Lower leg skin (tissue), 3 donors: ENCODE measurements at regions not wholly inside any gene's neighbourhood (a gene's known extent, or its start where the extent isn't known, plus 50 kb on each side); places are given as distances from the start of the nearest gene placed in this dataset.

Source experiments
- POLR2A ChIP-seq, 2 donors: fragments of 450-650 bp; IDR thresholded peaks; one replicate each; pipeline ENCODE4 v1.6.1; 2016 to 2017; ENCODE audit warnings: antibody characterized with exemption in 2 of 2, mild to moderate bottlenecking in 1 of 2, moderate library complexity in 1 of 2
- TF ChIP-seq, protein P1 (sequence below), 3 donors: fragments of 450-650 bp; IDR thresholded peaks; one replicate each; pipeline ENCODE4 v1.5.1; 2016; ENCODE audit warnings: antibody characterized with exemption in 3 of 3, mild to moderate bottlenecking in 3 of 3, moderate library complexity in 2 of 3

DNA sequence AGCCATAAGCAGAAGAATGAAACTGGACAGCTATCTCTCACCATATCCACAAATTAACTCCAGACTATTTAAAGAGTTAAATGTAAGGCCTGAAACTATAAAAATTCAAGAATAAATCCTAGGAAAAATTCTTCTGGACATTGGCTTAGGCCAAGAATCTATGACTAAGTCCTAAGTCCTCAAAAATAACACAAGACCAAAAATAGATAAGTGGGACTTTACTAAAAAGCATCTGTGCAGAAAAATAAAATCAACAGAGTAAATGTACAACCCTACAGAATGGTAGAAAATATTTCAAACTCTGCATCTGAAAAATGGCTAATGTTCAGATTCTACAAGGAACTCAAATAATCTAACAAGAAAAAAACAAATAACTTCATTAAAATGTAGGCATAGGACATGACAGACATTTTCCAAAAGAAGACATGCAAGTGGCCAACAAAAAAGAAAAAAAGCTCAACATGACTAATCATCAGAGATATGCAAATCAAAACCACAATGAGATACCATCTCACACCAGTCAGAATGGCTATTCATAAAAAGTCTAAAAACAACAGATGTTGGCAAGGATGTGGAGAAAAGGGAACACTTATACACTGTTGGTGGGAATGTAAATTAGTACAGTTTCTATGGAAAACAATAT is 61.0 kb upstream of the PPFIA2 start:
- TF ChIP-seq, protein P1, sequence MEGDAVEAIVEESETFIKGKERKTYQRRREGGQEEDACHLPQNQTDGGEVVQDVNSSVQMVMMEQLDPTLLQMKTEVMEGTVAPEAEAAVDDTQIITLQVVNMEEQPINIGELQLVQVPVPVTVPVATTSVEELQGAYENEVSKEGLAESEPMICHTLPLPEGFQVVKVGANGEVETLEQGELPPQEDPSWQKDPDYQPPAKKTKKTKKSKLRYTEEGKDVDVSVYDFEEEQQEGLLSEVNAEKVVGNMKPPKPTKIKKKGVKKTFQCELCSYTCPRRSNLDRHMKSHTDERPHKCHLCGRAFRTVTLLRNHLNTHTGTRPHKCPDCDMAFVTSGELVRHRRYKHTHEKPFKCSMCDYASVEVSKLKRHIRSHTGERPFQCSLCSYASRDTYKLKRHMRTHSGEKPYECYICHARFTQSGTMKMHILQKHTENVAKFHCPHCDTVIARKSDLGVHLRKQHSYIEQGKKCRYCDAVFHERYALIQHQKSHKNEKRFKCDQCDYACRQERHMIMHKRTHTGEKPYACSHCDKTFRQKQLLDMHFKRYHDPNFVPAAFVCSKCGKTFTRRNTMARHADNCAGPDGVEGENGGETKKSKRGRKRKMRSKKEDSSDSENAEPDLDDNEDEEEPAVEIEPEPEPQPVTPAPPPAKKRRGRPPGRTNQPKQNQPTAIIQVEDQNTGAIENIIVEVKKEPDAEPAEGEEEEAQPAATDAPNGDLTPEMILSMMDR (IDR thresholded peaks at IDR 0.05): no peak
- no peak for TF ChIP-seq POLR2A (IDR thresholded peaks at IDR 0.05)
